ENCODE measurements at regions not wholly inside any gene's neighbourhood (a gene's known extent, or its start where the extent isn't known, plus 50 kb on each side); places are given as distances from the start of the nearest gene placed in this dataset.
"Not testable (repeated sequence)": the region's sequence is repeated elsewhere in the genome, so short reads cannot be mapped to it uniquely, and the experiment has no call there.

- Mint-ChIP-seq H3K27ac (no peak overlapping the region), H3K36me3 (no peaks in the 10 kb centered on the region), H3K27me3 (ENCODE audit: insufficient read depth, low read depth) (no peaks in the 10 kb centered on the region), H3K9me3 (peaks cover 60% of the 10 kb centered on the region), H3K4me1 (no peaks in the 10 kb centered on the region), H3K4me3 (no peak overlapping the region)
- Histone ChIP-seq H3K79me2 (ENCODE audit: low read depth) (no peaks in the 10 kb centered on the region), H3K9me3 (ENCODE audit: low read depth) (peaks cover 8% of the 10 kb centered on the region), H4K20me1 (ENCODE audit: low read depth) (no peaks in the 10 kb centered on the region), H3K9ac (no peak overlapping the region), H3K36me3 (no peaks in the 10 kb centered on the region), H2AFZ (replicated peaks) (no peak overlapping the region), H3K4me2 (no peak overlapping the region), H3K4me1 (no peaks in the 10 kb centered on the region), H3K27ac (no peak overlapping the region), H3F3A (ENCODE audit: low read depth) (no peaks in the 10 kb centered on the region), H3K27me3 (no peaks in the 10 kb centered on the region), H3K4me3 (no peak overlapping the region)
- no peak for DNase-seq (ENCODE audit: low spot score)
- no peak for TF ChIP-seq CTCF (IDR thresholded peaks at IDR 0.05)
- no peak for TF ChIP-seq EZH2phosphoT487 (IDR thresholded peaks at IDR 0.05)
- no peak for TF ChIP-seq EZH2 (IDR thresholded peaks at IDR 0.05)
Observed at GRCh38 chr19:57028804-57029525, 90.8 kb upstream of the USP29 start.

- Histone ChIP-seq H3K9me3 (ENCODE audit: low read depth) (peaks cover 8% of the 10 kb centered on the region), H3K79me2 (ENCODE audit: low read depth) (no peaks in the 10 kb centered on the region), H3K9ac (no peak overlapping the region), H3K36me3 (no peaks in the 10 kb centered on the region), H2AFZ (replicated peaks) (no peak overlapping the region), H3K4me3 (no peak overlapping the region), H3F3A (ENCODE audit: low read depth) (no peaks in the 10 kb centered on the region), H4K20me1 (ENCODE audit: low read depth) (no peaks in the 10 kb centered on the region), H3K4me1 (no peaks in the 10 kb centered on the region), H3K4me2 (no peak overlapping the region), H3K27me3 (no peaks in the 10 kb centered on the region), H3K27ac (no peak overlapping the region)
- no peak overlapping the region for H3K27ac Mint-ChIP-seq
- H3K36me3 Mint-ChIP-seq, result no peaks in the 10 kb centered on the region
- no peaks in the 10 kb centered on the region for H3K4me1 Mint-ChIP-seq
- H3K4me3 Mint-ChIP-seq, result no peak overlapping the region
- no peak for DNase-seq (ENCODE audit: low spot score)
- no peak for TF ChIP-seq EZH2phosphoT487 (IDR thresholded peaks at IDR 0.05)
- TF ChIP-seq CTCF (IDR thresholded peaks at IDR 0.05), result no peak
- no peak for TF ChIP-seq EZH2 (IDR thresholded peaks at IDR 0.05)
- H3K27me3 Mint-ChIP-seq (ENCODE audit: insufficient read depth, low read depth), result no peaks in the 10 kb centered on the region
- peaks cover 57% of the 10 kb centered on the region for H3K9me3 Mint-ChIP-seq
Observed at GRCh38 chr19:57031106-57031505, 88.7 kb upstream of the USP29 start.

GRCh38 chr19:57033576-57033975 is 86.2 kb upstream of the USP29 start:
- no peak overlapping the region for H3K4me3 Mint-ChIP-seq
- Histone ChIP-seq H3K4me3 (no peak overlapping the region), H3K36me3 (no peaks in the 10 kb centered on the region), H3K27me3 (no peaks in the 10 kb centered on the region), H3K79me2 (ENCODE audit: low read depth) (no peaks in the 10 kb centered on the region), H3K4me1 (no peaks in the 10 kb centered on the region), H3K9ac (no peak overlapping the region), H3K27ac (no peak overlapping the region), H3F3A (ENCODE audit: low read depth) (no peaks in the 10 kb centered on the region), H2AFZ (replicated peaks) (no peak overlapping the region), H4K20me1 (ENCODE audit: low read depth) (no peaks in the 10 kb centered on the region), H3K4me2 (no peak overlapping the region), H3K9me3 (ENCODE audit: low read depth) (peaks cover 13% of the 10 kb centered on the region)
- H3K4me1 Mint-ChIP-seq, result no peaks in the 10 kb centered on the region
- no peak for TF ChIP-seq EZH2phosphoT487 (IDR thresholded peaks at IDR 0.05)
- no peak for TF ChIP-seq EZH2 (IDR thresholded peaks at IDR 0.05)
- no peaks in the 10 kb centered on the region for H3K27me3 Mint-ChIP-seq (ENCODE audit: insufficient read depth, low read depth)
- H3K9me3 Mint-ChIP-seq, result peaks cover 65% of the 10 kb centered on the region
- H3K36me3 Mint-ChIP-seq, result no peaks in the 10 kb centered on the region
- H3K27ac Mint-ChIP-seq, result no peak overlapping the region
- DNase-seq (ENCODE audit: low spot score), result no peak

GRCh38 chr19:57034544-57034943 is 85.2 kb upstream of the USP29 start:
- Histone ChIP-seq H3K4me2 (no peak overlapping the region), H4K20me1 (ENCODE audit: low read depth) (no peaks in the 10 kb centered on the region), H3K79me2 (ENCODE audit: low read depth) (no peaks in the 10 kb centered on the region), H2AFZ (replicated peaks) (no peak overlapping the region), H3K27me3 (no peaks in the 10 kb centered on the region), H3K4me1 (no peaks in the 10 kb centered on the region), H3K4me3 (no peak overlapping the region), H3K27ac (no peak overlapping the region), H3K9ac (no peak overlapping the region), H3F3A (ENCODE audit: low read depth) (no peaks in the 10 kb centered on the region), H3K9me3 (ENCODE audit: low read depth) (peaks cover 10% of the 10 kb centered on the region), H3K36me3 (no peaks in the 10 kb centered on the region)
- Mint-ChIP-seq H3K9me3 (peaks cover 68% of the 10 kb centered on the region), H3K27ac (no peak overlapping the region), H3K4me3 (no peak overlapping the region), H3K4me1 (no peaks in the 10 kb centered on the region), H3K27me3 (ENCODE audit: insufficient read depth, low read depth) (no peaks in the 10 kb centered on the region), H3K36me3 (no peaks in the 10 kb centered on the region)
- DNase-seq (ENCODE audit: low spot score), result no peak
- no peak for TF ChIP-seq EZH2 (IDR thresholded peaks at IDR 0.05)
- TF ChIP-seq CTCF (IDR thresholded peaks at IDR 0.05), result no peak
- no peak for TF ChIP-seq EZH2phosphoT487 (IDR thresholded peaks at IDR 0.05)

- H3K4me3 ChIP-seq; H3K27ac Mint-ChIP-seq; H3K27me3 Mint-ChIP-seq (ENCODE audit: insufficient read depth, low read depth); H3K9ac ChIP-seq; H4K20me1 ChIP-seq (ENCODE audit: low read depth); H3K4me1 ChIP-seq; H3K79me2 ChIP-seq (ENCODE audit: low read depth); H3K27me3 ChIP-seq; H2AFZ ChIP-seq (replicated peaks); H3K27ac ChIP-seq; DNase-seq (ENCODE audit: low spot score); H3F3A ChIP-seq (ENCODE audit: low read depth); H3K4me1 Mint-ChIP-seq; H3K4me2 ChIP-seq; H3K4me3 Mint-ChIP-seq; H3K36me3 ChIP-seq; H3K36me3 Mint-ChIP-seq: not testable (repeated sequence)
- H3K9me3 ChIP-seq (ENCODE audit: low read depth), result peaks cover 10% of the 10 kb centered on the region
- H3K9me3 Mint-ChIP-seq, result peaks cover 75% of the 10 kb centered on the region
Observed at GRCh38 chr19:57035740-57036139, 84.0 kb upstream of the USP29 start.
